ENCODE measurements at regions not wholly inside any gene's neighbourhood (a gene's known extent, or its start where the extent isn't known, plus 50 kb on each side); places are given as distances from the start of the nearest gene placed in this dataset.
A peak's percentile ranks its signal among the peaks of the same experiment; 100 is the strongest.

DNA sequence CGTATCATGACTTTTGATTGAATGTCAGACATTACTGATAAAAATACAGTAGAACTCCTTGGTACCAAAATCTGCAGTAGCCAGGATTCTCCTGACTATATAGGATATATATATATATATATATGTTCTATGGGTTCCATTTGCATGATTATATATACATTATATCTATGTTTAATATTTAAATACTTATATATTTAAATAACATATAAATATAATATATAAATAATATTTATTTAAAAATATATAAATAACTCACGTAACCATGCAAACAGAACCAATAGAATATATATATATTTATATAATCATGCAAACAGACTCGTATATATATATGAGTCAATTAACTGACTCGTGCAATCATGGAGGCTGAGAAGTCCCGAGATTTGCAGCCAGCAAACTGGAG is 278.8 kb upstream of the PLXNA2 start:
- Histone ChIP-seq H3K27me3 (ENCODE audit: insufficient read depth, low read length, poor library complexity) (no peaks in the 10 kb centered on the region), H2BK15ac (replicated peaks; ENCODE audit: low read depth) (no peak overlapping the region), H3K4me1 (ENCODE audit: control insufficient read depth, low read depth, low read length) (no peaks in the 10 kb centered on the region), H3K4me2 (ENCODE audit: low read length) (no peak overlapping the region), H3K27ac (ENCODE audit: low read depth, low read length) (no peak overlapping the region), H4K5ac (ENCODE audit: low read length) (no peak overlapping the region), H3K56ac (ENCODE audit: low read length) (no peak overlapping the region), H3K18ac (ENCODE audit: low read length) (no peak overlapping the region), H4K8ac (ENCODE audit: low read depth, low read length) (no peak overlapping the region), H3K79me2 (ENCODE audit: control insufficient read depth, insufficient read depth, low read length) (no peaks in the 10 kb centered on the region), H3K4me3 (ENCODE audit: low read length) (no peak overlapping the region), H3K36me3 (ENCODE audit: control insufficient read depth, insufficient read depth, low read length) (no peaks in the 10 kb centered on the region), H2BK120ac (ENCODE audit: low read depth, low read length) (no peak overlapping the region), H2BK5ac (ENCODE audit: low read length) (no peak overlapping the region), H3K9ac (ENCODE audit: low read length) (no peak overlapping the region), H2AK5ac (ENCODE audit: low read length) (no peak overlapping the region), H3K23ac (ENCODE audit: low read length) (no peak overlapping the region), H3K79me1 (ENCODE audit: low read length) (no peaks in the 10 kb centered on the region), H3K4ac (ENCODE audit: low read depth, low read length) (no peak overlapping the region)
- no peak for DNase-seq
- 100% methylated on average over 1 of the region's 5 CpGs for WGBS (ENCODE audit: extremely low coverage, insufficient coverage, low lambda C conversion rate)

DNA sequence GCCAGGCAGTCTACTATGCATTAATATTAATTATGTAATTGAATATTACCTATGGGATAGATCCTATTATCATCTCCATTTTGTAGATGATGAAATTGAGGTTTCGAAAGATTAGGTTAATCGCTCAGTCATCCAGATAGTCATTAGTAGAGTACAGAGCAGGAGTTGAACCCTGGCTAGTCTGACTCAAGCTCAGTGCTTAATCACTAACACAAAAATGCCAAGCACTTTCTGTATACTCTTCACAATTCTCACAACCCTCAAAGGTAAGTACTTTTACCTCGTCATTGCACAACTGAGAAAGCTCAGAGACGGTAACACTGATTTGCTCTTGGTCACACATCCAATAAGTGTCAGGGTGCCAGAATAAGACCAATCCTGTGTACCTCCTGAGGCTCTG is 280.2 kb upstream of the PLXNA2 start:
- Histone ChIP-seq H2BK120ac (ENCODE audit: low read depth, low read length) (no peak overlapping the region), H3K4me1 (ENCODE audit: control insufficient read depth, low read depth, low read length) (no peaks in the 10 kb centered on the region), H4K8ac (ENCODE audit: low read depth, low read length) (no peak overlapping the region), H2AK5ac (ENCODE audit: low read length) (no peak overlapping the region), H2BK5ac (ENCODE audit: low read length) (no peak overlapping the region), H3K4ac (ENCODE audit: low read depth, low read length) (no peak overlapping the region), H3K18ac (ENCODE audit: low read length) (peak overlapping the region; percentile 14), H3K27ac (ENCODE audit: low read depth, low read length) (no peak overlapping the region), H2BK15ac (replicated peaks; ENCODE audit: low read depth) (no peak overlapping the region), H3K9ac (ENCODE audit: low read length) (no peak overlapping the region), H3K36me3 (ENCODE audit: control insufficient read depth, insufficient read depth, low read length) (no peaks in the 10 kb centered on the region), H3K79me2 (ENCODE audit: control insufficient read depth, insufficient read depth, low read length) (no peaks in the 10 kb centered on the region), H3K79me1 (ENCODE audit: low read length) (no peaks in the 10 kb centered on the region), H3K56ac (ENCODE audit: low read length) (peak overlapping the region; percentile 35), H3K4me3 (ENCODE audit: low read length) (no peak overlapping the region), H3K23ac (ENCODE audit: low read length) (no peak overlapping the region), H3K4me2 (ENCODE audit: low read length) (no peak overlapping the region), H4K5ac (ENCODE audit: low read length) (no peak overlapping the region), H3K27me3 (ENCODE audit: insufficient read depth, low read length, poor library complexity) (no peaks in the 10 kb centered on the region)
- no peak for DNase-seq
- WGBS (ENCODE audit: extremely low coverage, insufficient coverage, low lambda C conversion rate), result no CpG with 5 or more reads among the region's 4 CpGs

DNA sequence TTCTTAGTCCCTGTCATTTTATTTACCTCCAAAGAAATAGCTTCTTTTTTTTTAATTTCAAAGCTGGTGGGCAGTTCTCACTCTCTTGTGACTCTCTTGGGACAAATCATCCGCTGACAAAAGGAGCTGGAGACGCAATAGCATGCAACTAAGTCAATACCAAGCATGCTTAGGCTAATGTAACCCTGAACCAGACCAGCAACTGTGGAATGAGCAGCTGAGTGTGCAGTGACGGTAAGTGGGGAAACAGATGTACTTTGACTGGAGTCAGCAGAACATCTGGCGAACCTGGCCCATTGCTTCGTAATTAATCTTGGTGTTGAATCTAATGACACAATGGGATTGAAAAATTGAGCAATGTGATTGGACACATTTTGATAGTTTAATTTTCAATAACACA is 280.7 kb upstream of the PLXNA2 start:
- H3K4me2 ChIP-seq (ENCODE audit: low read length), result no peak overlapping the region
- H3K27ac ChIP-seq (ENCODE audit: low read depth, low read length), result no peak overlapping the region
- H4K8ac ChIP-seq (ENCODE audit: low read depth, low read length), result no peak overlapping the region
- H3K18ac ChIP-seq (ENCODE audit: low read length), result peak overlapping the region; percentile 14
- H3K4me3 ChIP-seq (ENCODE audit: low read length), result no peak overlapping the region
- H3K36me3 ChIP-seq (ENCODE audit: control insufficient read depth, insufficient read depth, low read length), result no peaks in the 10 kb centered on the region
- no peak overlapping the region for H2AK5ac ChIP-seq (ENCODE audit: low read length)
- H2BK5ac ChIP-seq (ENCODE audit: low read length), result no peak overlapping the region
- no peak overlapping the region for H3K23ac ChIP-seq (ENCODE audit: low read length)
- no peak overlapping the region for H3K9ac ChIP-seq (ENCODE audit: low read length)
- H4K5ac ChIP-seq (ENCODE audit: low read length), result no peak overlapping the region
- H2BK15ac ChIP-seq (replicated peaks; ENCODE audit: low read depth), result no peak overlapping the region
- no peak for DNase-seq
- WGBS (ENCODE audit: extremely low coverage, insufficient coverage, low lambda C conversion rate), result no CpG with 5 or more reads among the region's 5 CpGs
- no peaks in the 10 kb centered on the region for H3K27me3 ChIP-seq (ENCODE audit: insufficient read depth, low read length, poor library complexity)
- no peaks in the 10 kb centered on the region for H3K79me2 ChIP-seq (ENCODE audit: control insufficient read depth, insufficient read depth, low read length)
- H3K79me1 ChIP-seq (ENCODE audit: low read length), result no peaks in the 10 kb centered on the region
- H3K4ac ChIP-seq (ENCODE audit: low read depth, low read length), result no peak overlapping the region
- H3K56ac ChIP-seq (ENCODE audit: low read length), result no peak overlapping the region
- no peaks in the 10 kb centered on the region for H3K4me1 ChIP-seq (ENCODE audit: control insufficient read depth, low read depth, low read length)
- no peak overlapping the region for H2BK120ac ChIP-seq (ENCODE audit: low read depth, low read length)

DNA sequence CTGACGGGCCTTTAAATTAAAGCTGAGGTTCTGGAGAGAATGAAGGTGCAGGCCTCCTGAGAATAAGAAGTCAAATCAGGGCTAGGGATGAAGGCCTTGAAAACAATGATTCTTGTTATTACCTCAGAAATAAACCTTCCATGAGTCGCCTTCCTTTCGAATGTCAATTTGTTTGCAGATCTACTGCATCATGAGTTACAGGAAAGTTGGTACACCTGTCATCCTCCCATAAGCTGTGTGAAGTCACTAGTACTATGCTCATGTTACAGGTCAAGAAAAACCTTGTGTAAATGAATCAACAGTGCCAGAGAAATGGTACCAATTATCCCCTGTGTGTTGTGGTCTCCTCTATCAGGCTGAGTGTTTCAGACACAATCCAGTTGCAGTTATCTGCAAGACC is 281.2 kb upstream of the PLXNA2 start:
- Histone ChIP-seq H3K18ac (ENCODE audit: low read length) (no peak overlapping the region), H3K27ac (ENCODE audit: low read depth, low read length) (no peak overlapping the region), H2BK15ac (replicated peaks; ENCODE audit: low read depth) (no peak overlapping the region), H3K23ac (ENCODE audit: low read length) (no peak overlapping the region), H3K4ac (ENCODE audit: low read depth, low read length) (no peak overlapping the region), H2BK120ac (ENCODE audit: low read depth, low read length) (no peak overlapping the region), H3K4me1 (ENCODE audit: control insufficient read depth, low read depth, low read length) (peaks cover 3% of the 10 kb centered on the region), H2BK5ac (ENCODE audit: low read length) (no peak overlapping the region), H2AK5ac (ENCODE audit: low read length) (no peak overlapping the region), H3K27me3 (ENCODE audit: insufficient read depth, low read length, poor library complexity) (no peaks in the 10 kb centered on the region), H3K79me2 (ENCODE audit: control insufficient read depth, insufficient read depth, low read length) (no peaks in the 10 kb centered on the region), H4K8ac (ENCODE audit: low read depth, low read length) (no peak overlapping the region), H4K5ac (ENCODE audit: low read length) (no peak overlapping the region), H3K4me2 (ENCODE audit: low read length) (no peak overlapping the region), H3K36me3 (ENCODE audit: control insufficient read depth, insufficient read depth, low read length) (no peaks in the 10 kb centered on the region), H3K79me1 (ENCODE audit: low read length) (no peaks in the 10 kb centered on the region), H3K4me3 (ENCODE audit: low read length) (no peak overlapping the region), H3K9ac (ENCODE audit: low read length) (no peak overlapping the region), H3K56ac (ENCODE audit: low read length) (no peak overlapping the region)
- no CpG with 5 or more reads among the region's 3 CpGs for WGBS (ENCODE audit: extremely low coverage, insufficient coverage, low lambda C conversion rate)
- no peak for DNase-seq

DNA sequence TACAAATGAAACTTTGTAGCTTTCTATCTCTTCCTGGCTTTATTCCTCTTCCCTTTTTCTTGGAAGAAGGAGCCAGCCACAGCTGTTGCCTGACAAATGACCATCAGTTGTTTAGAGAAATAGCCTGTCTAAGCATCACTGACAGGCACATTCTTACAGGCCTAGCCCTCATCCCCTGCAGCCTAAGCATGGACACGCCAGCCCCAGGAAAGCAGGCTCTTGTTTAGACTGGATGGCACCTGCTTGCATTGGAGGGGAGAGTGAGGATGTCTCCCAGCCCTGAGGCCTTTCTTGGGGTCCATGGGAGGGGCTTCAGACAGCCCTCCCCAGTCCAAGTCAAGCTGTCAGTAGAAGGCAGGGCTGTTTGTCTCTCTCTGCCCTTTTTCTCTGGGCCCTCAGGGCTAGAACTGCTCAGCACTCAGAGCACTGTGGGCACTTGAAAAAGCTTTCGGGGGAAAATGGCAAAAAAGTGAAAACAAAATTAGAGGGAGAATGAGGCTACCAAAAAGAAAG is 282.5 kb upstream of the PLXNA2 start:
- H3K23ac ChIP-seq (ENCODE audit: low read length), result no peak overlapping the region
- H3K56ac ChIP-seq (ENCODE audit: low read length), result no peak overlapping the region
- H3K4me2 ChIP-seq (ENCODE audit: low read length), result no peak overlapping the region
- no peak overlapping the region for H2BK5ac ChIP-seq (ENCODE audit: low read length)
- H3K4ac ChIP-seq (ENCODE audit: low read depth, low read length), result no peak overlapping the region
- no peak overlapping the region for H3K4me3 ChIP-seq (ENCODE audit: low read length)
- H3K79me1 ChIP-seq (ENCODE audit: low read length), result no peaks in the 10 kb centered on the region
- no CpG with 5 or more reads among the region's 2 CpGs for WGBS (ENCODE audit: extremely low coverage, insufficient coverage, low lambda C conversion rate)
- no peak overlapping the region for H4K8ac ChIP-seq (ENCODE audit: low read depth, low read length)
- peaks cover 9% of the 10 kb centered on the region for H3K4me1 ChIP-seq (ENCODE audit: control insufficient read depth, low read depth, low read length)
- H3K18ac ChIP-seq (ENCODE audit: low read length), result no peak overlapping the region
- no peak overlapping the region for H3K27ac ChIP-seq (ENCODE audit: low read depth, low read length)
- no peak for DNase-seq
- H3K79me2 ChIP-seq (ENCODE audit: control insufficient read depth, insufficient read depth, low read length), result no peaks in the 10 kb centered on the region
- no peak overlapping the region for H2AK5ac ChIP-seq (ENCODE audit: low read length)
- H2BK15ac ChIP-seq (replicated peaks; ENCODE audit: low read depth), result no peak overlapping the region
- H3K27me3 ChIP-seq (ENCODE audit: insufficient read depth, low read length, poor library complexity), result no peaks in the 10 kb centered on the region
- H3K9ac ChIP-seq (ENCODE audit: low read length), result no peak overlapping the region
- H4K5ac ChIP-seq (ENCODE audit: low read length), result no peak overlapping the region
- no peaks in the 10 kb centered on the region for H3K36me3 ChIP-seq (ENCODE audit: control insufficient read depth, insufficient read depth, low read length)
- no peak overlapping the region for H2BK120ac ChIP-seq (ENCODE audit: low read depth, low read length)

DNA sequence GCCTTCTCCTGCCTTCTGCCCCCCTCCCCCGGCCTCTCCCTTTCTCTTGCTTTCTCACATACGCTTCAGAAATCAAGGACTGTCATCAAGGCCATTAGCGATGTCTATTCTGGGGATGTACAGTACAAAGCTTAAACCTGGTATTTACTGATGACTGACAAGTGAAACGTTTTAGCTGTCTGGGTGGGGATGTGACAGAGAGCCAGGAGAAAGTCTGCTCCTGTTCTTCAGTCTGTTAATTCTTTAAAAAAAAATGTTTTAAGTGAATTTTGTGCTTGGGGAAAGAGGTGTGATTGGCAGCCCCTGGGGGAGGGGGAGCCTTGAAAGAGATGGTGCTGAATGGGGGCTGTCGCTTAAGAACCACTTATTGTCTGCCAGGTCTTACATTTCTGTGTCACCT is 283.0 kb upstream of the PLXNA2 start:
- Histone ChIP-seq H3K4ac (ENCODE audit: low read depth, low read length) (no peak overlapping the region), H3K4me1 (ENCODE audit: control insufficient read depth, low read depth, low read length) (peaks cover 9% of the 10 kb centered on the region), H2BK5ac (ENCODE audit: low read length) (no peak overlapping the region), H3K79me2 (ENCODE audit: control insufficient read depth, insufficient read depth, low read length) (no peaks in the 10 kb centered on the region), H3K4me3 (ENCODE audit: low read length) (no peak overlapping the region), H4K8ac (ENCODE audit: low read depth, low read length) (no peak overlapping the region), H4K5ac (ENCODE audit: low read length) (no peak overlapping the region), H3K56ac (ENCODE audit: low read length) (no peak overlapping the region), H3K9ac (ENCODE audit: low read length) (no peak overlapping the region), H3K23ac (ENCODE audit: low read length) (no peak overlapping the region), H3K27ac (ENCODE audit: low read depth, low read length) (no peak overlapping the region), H2BK15ac (replicated peaks; ENCODE audit: low read depth) (no peak overlapping the region), H2AK5ac (ENCODE audit: low read length) (no peak overlapping the region), H3K79me1 (ENCODE audit: low read length) (no peaks in the 10 kb centered on the region), H3K36me3 (ENCODE audit: control insufficient read depth, insufficient read depth, low read length) (no peaks in the 10 kb centered on the region), H2BK120ac (ENCODE audit: low read depth, low read length) (no peak overlapping the region), H3K18ac (ENCODE audit: low read length) (no peak overlapping the region), H3K27me3 (ENCODE audit: insufficient read depth, low read length, poor library complexity) (no peaks in the 10 kb centered on the region), H3K4me2 (ENCODE audit: low read length) (no peak overlapping the region)
- no peak for DNase-seq
- no CpG with 5 or more reads among the region's 5 CpGs for WGBS (ENCODE audit: extremely low coverage, insufficient coverage, low lambda C conversion rate)
